ENCODE measurements at regions not wholly inside any gene's neighbourhood (a gene's known extent, or its start where the extent isn't known, plus 50 kb on each side); places are given as distances from the start of the nearest gene placed in this dataset.

- TF ChIP-seq CEBPB (IDR thresholded peaks at IDR 0.05; ENCODE audit: low read depth, low read length): no peak
- TF ChIP-seq YY1 (IDR thresholded peaks at IDR 0.05; ENCODE audit: low read depth, low read length): no peak
- TF ChIP-seq KDM1A (IDR thresholded peaks at IDR 0.05; ENCODE audit: borderline replicate concordance, low read length): no peak
- no peak for TF ChIP-seq KDM4A (IDR thresholded peaks at IDR 0.05; ENCODE audit: low read depth, low read length, severe bottlenecking)
Observed at GRCh38 chr7:22055226-22055625, 109.5 kb upstream of the CDCA7L start (continued).

All from H1 (cell line).